ENCODE measurements at regions not wholly inside any gene's neighbourhood (a gene's known extent, or its start where the extent isn't known, plus 50 kb on each side); places are given as distances from the start of the nearest gene placed in this dataset.

DNA sequence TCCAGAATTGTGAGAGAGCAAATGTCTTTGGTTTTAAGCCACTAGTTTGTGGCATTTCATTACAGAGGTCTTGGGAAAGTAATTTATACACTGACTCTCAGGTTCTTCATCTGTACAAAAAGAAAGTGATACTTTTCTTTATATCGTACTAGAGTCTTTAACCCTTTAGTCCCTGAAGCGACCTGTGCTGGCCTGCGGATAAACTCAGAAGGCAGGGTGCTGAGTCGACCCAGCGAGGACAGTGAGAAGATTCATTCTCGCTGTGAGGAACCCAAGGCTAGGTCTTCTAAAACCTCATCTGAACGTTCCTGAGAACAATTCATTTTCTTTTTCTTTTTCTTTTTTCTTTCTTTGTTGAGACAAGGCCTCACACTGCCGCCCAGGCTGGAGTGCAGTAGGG lies 514.2 kb upstream of the MGMT start:
- Histone ChIP-seq H3K9ac (ENCODE audit: low read length) (no peak overlapping the region), H3K9me3 (ENCODE audit: low read length) (no peaks in the 10 kb centered on the region), H3K4me3 (ENCODE audit: low read length) (no peak overlapping the region), H3F3A (ENCODE audit: insufficient read depth, low read length, poor library complexity, severe bottlenecking) (no peaks in the 10 kb centered on the region), H2AFZ (ENCODE audit: low read depth, low read length) (no peak overlapping the region), H3K36me3 (ENCODE audit: insufficient read depth, low read length) (no peaks in the 10 kb centered on the region), H3K27me3 (ENCODE audit: insufficient read depth, low read depth, low read length) (no peaks in the 10 kb centered on the region), H3K4me2 (ENCODE audit: low read length) (no peak overlapping the region), H3K79me2 (replicated peaks; ENCODE audit: insufficient read depth, low read length) (no peaks in the 10 kb centered on the region), H3K27ac (ENCODE audit: low read length) (no peak overlapping the region), H4K20me1 (ENCODE audit: insufficient read depth) (no peaks in the 10 kb centered on the region), H3K9me2 (ENCODE audit: insufficient read depth, low read length) (no peaks in the 10 kb centered on the region)
- no peak for TF ChIP-seq MXI1 (conservative IDR thresholded peaks at IDR 0.05; ENCODE audit: poor library complexity, severe bottlenecking)
- no peak for TF ChIP-seq RAD21 (conservative IDR thresholded peaks at IDR 0.05)
- no peak for TF ChIP-seq TAF1 (IDR thresholded peaks at IDR 0.05; ENCODE audit: low read depth)
- no peak for TF ChIP-seq EP300 (conservative IDR thresholded peaks at IDR 0.05; ENCODE audit: poor library complexity, severe bottlenecking)
- TF ChIP-seq, protein P1, sequence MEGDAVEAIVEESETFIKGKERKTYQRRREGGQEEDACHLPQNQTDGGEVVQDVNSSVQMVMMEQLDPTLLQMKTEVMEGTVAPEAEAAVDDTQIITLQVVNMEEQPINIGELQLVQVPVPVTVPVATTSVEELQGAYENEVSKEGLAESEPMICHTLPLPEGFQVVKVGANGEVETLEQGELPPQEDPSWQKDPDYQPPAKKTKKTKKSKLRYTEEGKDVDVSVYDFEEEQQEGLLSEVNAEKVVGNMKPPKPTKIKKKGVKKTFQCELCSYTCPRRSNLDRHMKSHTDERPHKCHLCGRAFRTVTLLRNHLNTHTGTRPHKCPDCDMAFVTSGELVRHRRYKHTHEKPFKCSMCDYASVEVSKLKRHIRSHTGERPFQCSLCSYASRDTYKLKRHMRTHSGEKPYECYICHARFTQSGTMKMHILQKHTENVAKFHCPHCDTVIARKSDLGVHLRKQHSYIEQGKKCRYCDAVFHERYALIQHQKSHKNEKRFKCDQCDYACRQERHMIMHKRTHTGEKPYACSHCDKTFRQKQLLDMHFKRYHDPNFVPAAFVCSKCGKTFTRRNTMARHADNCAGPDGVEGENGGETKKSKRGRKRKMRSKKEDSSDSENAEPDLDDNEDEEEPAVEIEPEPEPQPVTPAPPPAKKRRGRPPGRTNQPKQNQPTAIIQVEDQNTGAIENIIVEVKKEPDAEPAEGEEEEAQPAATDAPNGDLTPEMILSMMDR (IDR thresholded peaks at IDR 0.05; ENCODE audit: poor library complexity, severe bottlenecking), result no peak
- TF ChIP-seq SMC3 (conservative IDR thresholded peaks at IDR 0.05; ENCODE audit: poor library complexity), result no peak
- TF ChIP-seq, protein P2, sequence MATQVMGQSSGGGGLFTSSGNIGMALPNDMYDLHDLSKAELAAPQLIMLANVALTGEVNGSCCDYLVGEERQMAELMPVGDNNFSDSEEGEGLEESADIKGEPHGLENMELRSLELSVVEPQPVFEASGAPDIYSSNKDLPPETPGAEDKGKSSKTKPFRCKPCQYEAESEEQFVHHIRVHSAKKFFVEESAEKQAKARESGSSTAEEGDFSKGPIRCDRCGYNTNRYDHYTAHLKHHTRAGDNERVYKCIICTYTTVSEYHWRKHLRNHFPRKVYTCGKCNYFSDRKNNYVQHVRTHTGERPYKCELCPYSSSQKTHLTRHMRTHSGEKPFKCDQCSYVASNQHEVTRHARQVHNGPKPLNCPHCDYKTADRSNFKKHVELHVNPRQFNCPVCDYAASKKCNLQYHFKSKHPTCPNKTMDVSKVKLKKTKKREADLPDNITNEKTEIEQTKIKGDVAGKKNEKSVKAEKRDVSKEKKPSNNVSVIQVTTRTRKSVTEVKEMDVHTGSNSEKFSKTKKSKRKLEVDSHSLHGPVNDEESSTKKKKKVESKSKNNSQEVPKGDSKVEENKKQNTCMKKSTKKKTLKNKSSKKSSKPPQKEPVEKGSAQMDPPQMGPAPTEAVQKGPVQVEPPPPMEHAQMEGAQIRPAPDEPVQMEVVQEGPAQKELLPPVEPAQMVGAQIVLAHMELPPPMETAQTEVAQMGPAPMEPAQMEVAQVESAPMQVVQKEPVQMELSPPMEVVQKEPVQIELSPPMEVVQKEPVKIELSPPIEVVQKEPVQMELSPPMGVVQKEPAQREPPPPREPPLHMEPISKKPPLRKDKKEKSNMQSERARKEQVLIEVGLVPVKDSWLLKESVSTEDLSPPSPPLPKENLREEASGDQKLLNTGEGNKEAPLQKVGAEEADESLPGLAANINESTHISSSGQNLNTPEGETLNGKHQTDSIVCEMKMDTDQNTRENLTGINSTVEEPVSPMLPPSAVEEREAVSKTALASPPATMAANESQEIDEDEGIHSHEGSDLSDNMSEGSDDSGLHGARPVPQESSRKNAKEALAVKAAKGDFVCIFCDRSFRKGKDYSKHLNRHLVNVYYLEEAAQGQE (IDR thresholded peaks at IDR 0.05; ENCODE audit: borderline replicate concordance), result no peak

DNA sequence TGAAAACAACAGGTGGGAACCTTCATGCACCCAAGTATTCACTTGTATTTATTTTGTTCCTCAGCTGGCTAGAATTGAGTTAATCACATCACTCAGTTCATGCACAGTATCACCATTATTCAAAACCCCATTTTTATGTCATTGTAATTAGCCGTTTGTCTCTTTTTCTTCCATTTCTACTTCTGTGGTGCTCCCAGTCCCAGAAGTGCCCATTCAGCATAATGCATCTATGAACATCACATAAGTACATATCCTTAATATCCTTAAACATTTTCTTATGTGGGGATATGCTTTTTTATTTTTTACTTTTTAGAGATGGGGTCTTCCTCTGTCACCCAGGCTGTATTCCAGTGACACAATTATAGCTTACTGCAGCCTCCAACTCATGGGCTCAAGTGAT lies 510.9 kb upstream of the MGMT start:
- Histone ChIP-seq H3K4me2 (ENCODE audit: low read length) (no peak overlapping the region), H3F3A (ENCODE audit: insufficient read depth, low read length, poor library complexity, severe bottlenecking) (no peaks in the 10 kb centered on the region), H3K27me3 (ENCODE audit: insufficient read depth, low read depth, low read length) (no peaks in the 10 kb centered on the region), H2AFZ (ENCODE audit: low read depth, low read length) (no peak overlapping the region), H3K9me3 (ENCODE audit: low read length) (no peaks in the 10 kb centered on the region), H3K79me2 (replicated peaks; ENCODE audit: insufficient read depth, low read length) (no peaks in the 10 kb centered on the region), H3K4me3 (ENCODE audit: low read length) (no peak overlapping the region), H4K20me1 (ENCODE audit: insufficient read depth) (no peaks in the 10 kb centered on the region), H3K9ac (ENCODE audit: low read length) (no peak overlapping the region), H3K27ac (ENCODE audit: low read length) (no peak overlapping the region), H3K9me2 (ENCODE audit: insufficient read depth, low read length) (no peaks in the 10 kb centered on the region), H3K36me3 (ENCODE audit: insufficient read depth, low read length) (no peaks in the 10 kb centered on the region)
- TF ChIP-seq, protein P1 (IDR thresholded peaks at IDR 0.05; ENCODE audit: poor library complexity, severe bottlenecking), result no peak
- TF ChIP-seq POLR2AphosphoS5 (IDR thresholded peaks at IDR 0.05) (no peak), EP300 (conservative IDR thresholded peaks at IDR 0.05; ENCODE audit: poor library complexity, severe bottlenecking) (no peak), EZH2 (IDR thresholded peaks at IDR 0.05; ENCODE audit: borderline replicate concordance, insufficient read depth, low read length, poor library complexity, severe bottlenecking) (no peak), MXI1 (conservative IDR thresholded peaks at IDR 0.05; ENCODE audit: poor library complexity, severe bottlenecking) (no peak), SMC3 (conservative IDR thresholded peaks at IDR 0.05; ENCODE audit: poor library complexity) (no peak), TAF1 (IDR thresholded peaks at IDR 0.05; ENCODE audit: low read depth) (no peak), RAD21 (conservative IDR thresholded peaks at IDR 0.05) (no peak)
- TF ChIP-seq, protein P2 (IDR thresholded peaks at IDR 0.05; ENCODE audit: borderline replicate concordance), result no peak
